HL-60 (cell line): ENCODE measurements at regions not wholly inside any gene's neighbourhood (a gene's known extent, or its start where the extent isn't known, plus 50 kb on each side); places are given as distances from the start of the nearest gene placed in this dataset.

Experiments
- DNase-seq, 2 experiments: peaks; one replicate each; pipeline ENCODE4 v3.0.0-alpha.2; 2010 to 2020; ENCODE audit warnings: low read depth in 1 of 2, low spot score in 1 of 2
- H3K27ac ChIP-seq: fragments of 250-450 bp; sonication (Bioruptor Pico); replicated peaks from 2 replicates; pipeline ENCODE4 v1.5.1; 2020; ENCODE audit warnings: mild to moderate bottlenecking, moderate library complexity
- H3K27me3 ChIP-seq: fragments of 250-450 bp; sonication (Bioruptor Pico); 2 replicates; pipeline ENCODE4 v1.5.1; 2021; ENCODE audit warnings: mild to moderate bottlenecking, moderate library complexity; ENCODE audit not compliant: insufficient read depth, poor library complexity, severe bottlenecking
- H3K4me3 ChIP-seq: replicated peaks from 2 replicates; pipeline ENCODE4 v1.5.1; 2011; ENCODE audit warnings: mild to moderate bottlenecking, control low read depth, low read length; ENCODE audit not compliant: insufficient read depth
- GABPA ChIP-seq: IDR thresholded peaks from 2 replicates; pipeline ENCODE4 v1.6.1; 2012; ENCODE audit warnings: low read depth
- POLR2AphosphoS5 ChIP-seq: IDR thresholded peaks from 2 replicates; pipeline ENCODE4 v1.6.1; 2012; ENCODE audit warnings: low read depth
- SPI1 ChIP-seq: IDR thresholded peaks from 2 replicates; pipeline ENCODE4 v1.6.1; 2012; ENCODE audit warnings: low read depth, mild to moderate bottlenecking, borderline replicate concordance
- TF ChIP-seq, protein P1 (sequence below): IDR thresholded peaks from one replicate; pipeline ENCODE4 v1.5.1; 2011; ENCODE audit warnings: low read length, control low read depth, inconsistent platforms; ENCODE audit not compliant: insufficient read depth
- TF ChIP-seq, protein P2 (sequence below): IDR thresholded peaks from 2 replicates; pipeline ENCODE4 v1.6.1; 2012; ENCODE audit warnings: low read depth; ENCODE audit not compliant: insufficient replicate concordance

DNA sequence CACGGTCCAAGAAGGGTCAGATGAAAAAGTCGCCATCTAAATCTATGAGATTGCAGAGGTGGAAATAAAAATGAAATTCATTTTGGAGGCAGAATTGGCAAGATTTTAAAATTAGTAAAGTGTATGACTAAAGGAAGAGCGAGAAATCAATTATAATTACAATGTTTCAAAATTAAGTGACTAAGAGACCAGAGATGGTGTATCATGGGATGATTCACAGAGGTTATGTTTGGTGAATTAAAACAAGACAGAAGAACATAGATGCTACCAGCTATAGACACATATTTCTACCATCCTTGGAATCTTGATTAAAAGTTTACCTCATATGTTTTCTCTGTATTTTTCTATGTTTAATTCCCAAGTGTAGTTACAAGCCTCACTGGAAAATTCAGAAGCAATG, 308.9 kb upstream of the DNAJC19 start:
- TF ChIP-seq, protein P1, sequence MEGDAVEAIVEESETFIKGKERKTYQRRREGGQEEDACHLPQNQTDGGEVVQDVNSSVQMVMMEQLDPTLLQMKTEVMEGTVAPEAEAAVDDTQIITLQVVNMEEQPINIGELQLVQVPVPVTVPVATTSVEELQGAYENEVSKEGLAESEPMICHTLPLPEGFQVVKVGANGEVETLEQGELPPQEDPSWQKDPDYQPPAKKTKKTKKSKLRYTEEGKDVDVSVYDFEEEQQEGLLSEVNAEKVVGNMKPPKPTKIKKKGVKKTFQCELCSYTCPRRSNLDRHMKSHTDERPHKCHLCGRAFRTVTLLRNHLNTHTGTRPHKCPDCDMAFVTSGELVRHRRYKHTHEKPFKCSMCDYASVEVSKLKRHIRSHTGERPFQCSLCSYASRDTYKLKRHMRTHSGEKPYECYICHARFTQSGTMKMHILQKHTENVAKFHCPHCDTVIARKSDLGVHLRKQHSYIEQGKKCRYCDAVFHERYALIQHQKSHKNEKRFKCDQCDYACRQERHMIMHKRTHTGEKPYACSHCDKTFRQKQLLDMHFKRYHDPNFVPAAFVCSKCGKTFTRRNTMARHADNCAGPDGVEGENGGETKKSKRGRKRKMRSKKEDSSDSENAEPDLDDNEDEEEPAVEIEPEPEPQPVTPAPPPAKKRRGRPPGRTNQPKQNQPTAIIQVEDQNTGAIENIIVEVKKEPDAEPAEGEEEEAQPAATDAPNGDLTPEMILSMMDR, result no peak
- TF ChIP-seq POLR2AphosphoS5 (no peak), SPI1 (no peak), GABPA (no peak)
- TF ChIP-seq, protein P2, sequence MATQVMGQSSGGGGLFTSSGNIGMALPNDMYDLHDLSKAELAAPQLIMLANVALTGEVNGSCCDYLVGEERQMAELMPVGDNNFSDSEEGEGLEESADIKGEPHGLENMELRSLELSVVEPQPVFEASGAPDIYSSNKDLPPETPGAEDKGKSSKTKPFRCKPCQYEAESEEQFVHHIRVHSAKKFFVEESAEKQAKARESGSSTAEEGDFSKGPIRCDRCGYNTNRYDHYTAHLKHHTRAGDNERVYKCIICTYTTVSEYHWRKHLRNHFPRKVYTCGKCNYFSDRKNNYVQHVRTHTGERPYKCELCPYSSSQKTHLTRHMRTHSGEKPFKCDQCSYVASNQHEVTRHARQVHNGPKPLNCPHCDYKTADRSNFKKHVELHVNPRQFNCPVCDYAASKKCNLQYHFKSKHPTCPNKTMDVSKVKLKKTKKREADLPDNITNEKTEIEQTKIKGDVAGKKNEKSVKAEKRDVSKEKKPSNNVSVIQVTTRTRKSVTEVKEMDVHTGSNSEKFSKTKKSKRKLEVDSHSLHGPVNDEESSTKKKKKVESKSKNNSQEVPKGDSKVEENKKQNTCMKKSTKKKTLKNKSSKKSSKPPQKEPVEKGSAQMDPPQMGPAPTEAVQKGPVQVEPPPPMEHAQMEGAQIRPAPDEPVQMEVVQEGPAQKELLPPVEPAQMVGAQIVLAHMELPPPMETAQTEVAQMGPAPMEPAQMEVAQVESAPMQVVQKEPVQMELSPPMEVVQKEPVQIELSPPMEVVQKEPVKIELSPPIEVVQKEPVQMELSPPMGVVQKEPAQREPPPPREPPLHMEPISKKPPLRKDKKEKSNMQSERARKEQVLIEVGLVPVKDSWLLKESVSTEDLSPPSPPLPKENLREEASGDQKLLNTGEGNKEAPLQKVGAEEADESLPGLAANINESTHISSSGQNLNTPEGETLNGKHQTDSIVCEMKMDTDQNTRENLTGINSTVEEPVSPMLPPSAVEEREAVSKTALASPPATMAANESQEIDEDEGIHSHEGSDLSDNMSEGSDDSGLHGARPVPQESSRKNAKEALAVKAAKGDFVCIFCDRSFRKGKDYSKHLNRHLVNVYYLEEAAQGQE, result no peak
- peaks cover 4% of the 10 kb centered on the region for H3K27me3 ChIP-seq
- no peak overlapping the region for H3K4me3 ChIP-seq

DNA sequence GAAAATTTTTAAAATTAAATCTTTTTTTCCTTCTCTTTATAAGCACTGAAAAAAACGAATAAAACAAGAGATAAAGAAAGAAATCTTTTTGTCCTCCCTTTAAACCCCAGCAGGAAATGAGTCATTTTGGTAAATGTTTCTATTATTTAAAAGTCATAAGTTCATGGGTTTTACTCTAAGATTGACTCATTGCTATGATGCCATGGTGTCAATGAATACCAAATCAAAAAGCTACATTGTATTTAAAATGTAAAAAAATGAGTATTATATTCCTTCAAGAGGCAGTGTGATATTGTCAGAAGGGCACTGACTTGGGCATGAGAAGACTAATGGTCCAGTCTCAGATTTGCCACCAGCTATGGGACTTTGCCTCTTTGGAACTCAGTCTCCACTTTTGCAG, 303.4 kb upstream of the DNAJC19 start:
- DNase-seq, result no peak
- TF ChIP-seq, protein P2, result no peak
- TF ChIP-seq POLR2AphosphoS5 (no peak), GABPA (no peak), SPI1 (no peak)
- TF ChIP-seq, protein P1, result no peak
- Histone ChIP-seq H3K4me3 (no peak overlapping the region), H3K27me3 (no peaks in the 10 kb centered on the region), H3K27ac (no peak overlapping the region)

More for the DNA sequence above, 308.9 kb upstream of the DNAJC19 start:
- no peak overlapping the region for H3K27ac ChIP-seq
- no peak for DNase-seq

DNA sequence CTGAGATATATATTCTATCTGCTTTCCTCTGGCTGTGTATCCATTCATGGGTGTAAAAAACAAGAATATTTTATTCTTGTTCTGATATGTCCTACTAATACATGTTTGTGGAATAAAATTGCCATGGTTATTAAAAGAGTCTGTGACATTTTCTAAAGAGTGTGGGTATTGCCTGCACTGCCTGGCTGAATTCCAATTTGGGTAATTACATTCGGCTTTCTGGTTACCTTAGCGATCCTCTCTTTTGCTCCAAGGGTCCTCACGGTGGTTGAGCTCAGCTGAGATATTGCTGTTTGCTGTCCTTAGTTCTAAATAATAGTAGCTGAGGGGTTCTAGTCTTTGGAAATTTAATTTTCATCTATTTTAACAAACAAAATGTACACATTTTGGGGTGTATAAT, 301.4 kb upstream of the DNAJC19 start:
- Histone ChIP-seq H3K27ac (no peak overlapping the region), H3K4me3 (no peak overlapping the region), H3K27me3 (no peaks in the 10 kb centered on the region)
- TF ChIP-seq, protein P1, result no peak
- no peak for TF ChIP-seq POLR2AphosphoS5
- no peak for TF ChIP-seq SPI1
- TF ChIP-seq GABPA, result no peak
- TF ChIP-seq, protein P2, result no peak
- no peak for DNase-seq
